AG20443 (cell line): ENCODE measurements at regions not wholly inside any gene's neighbourhood (a gene's known extent, or its start where the extent isn't known, plus 50 kb on each side); places are given as distances from the start of the nearest gene placed in this dataset.

Experiments used
- DNase-seq: peaks from one replicate; pipeline ENCODE4 v3.0.0; 2012; ENCODE audit warnings: low spot score, mixed read lengths

- DNase-seq: no peak
These were observed 231.0 kb upstream of the SORL1-AS1 start for GRCh38 chr11:121683791-121684190.
